ENCODE measurements at regions not wholly inside any gene's neighbourhood (a gene's known extent, or its start where the extent isn't known, plus 50 kb on each side); places are given as distances from the start of the nearest gene placed in this dataset.

GRCh38 chr14:105889666-105890473, 363.5 kb downstream of the TMEM121 start:
- ChIA-PET CTCF (no interaction called here), POLR2A (no interaction called here)
- FAIRE-seq: no peak
- no peaks in the 10 kb centered on the region for H4K20me1 ChIP-seq (replicated peaks; ENCODE audit: control insufficient read depth, extremely low read depth, insufficient read depth, low read length)
- H3K9ac ChIP-seq (replicated peaks; ENCODE audit: extremely low read depth, insufficient read depth, low read length): no peak overlapping the region
- intact Hi-C loops (cut with micrococcal nuclease) (no loop called here), dilution Hi-C loops (cut with MboI; ENCODE audit: extremely low pct_ligation_motif_present, low sequenced_read_pairs) (no loop called here)
- H3K79me2 ChIP-seq (ENCODE audit: control insufficient read depth, insufficient read depth, low read length): no peaks in the 10 kb centered on the region
- H3K9me3 ChIP-seq (replicated peaks; ENCODE audit: control insufficient read depth, insufficient read depth, low read length): no peaks in the 10 kb centered on the region
- no peaks in the 10 kb centered on the region for H3K4me1 ChIP-seq (ENCODE audit: control insufficient read depth, extremely low read depth, insufficient read depth, low read length)
- no peak overlapping the region for H3K27ac ChIP-seq (ENCODE audit: insufficient read depth, low read depth, low read length)
- TF ChIP-seq MYC (IDR thresholded peaks at IDR 0.05; ENCODE audit: low read depth, low read length): no peak
- TF ChIP-seq JUN (IDR thresholded peaks at IDR 0.05; ENCODE audit: borderline replicate concordance, insufficient read depth, insufficient read length, low read depth): no peak
- no peak for TF ChIP-seq GATA2 (IDR thresholded peaks at IDR 0.05; ENCODE audit: insufficient read depth, insufficient read length, low read depth, low read length)
- TF ChIP-seq, protein P1, sequence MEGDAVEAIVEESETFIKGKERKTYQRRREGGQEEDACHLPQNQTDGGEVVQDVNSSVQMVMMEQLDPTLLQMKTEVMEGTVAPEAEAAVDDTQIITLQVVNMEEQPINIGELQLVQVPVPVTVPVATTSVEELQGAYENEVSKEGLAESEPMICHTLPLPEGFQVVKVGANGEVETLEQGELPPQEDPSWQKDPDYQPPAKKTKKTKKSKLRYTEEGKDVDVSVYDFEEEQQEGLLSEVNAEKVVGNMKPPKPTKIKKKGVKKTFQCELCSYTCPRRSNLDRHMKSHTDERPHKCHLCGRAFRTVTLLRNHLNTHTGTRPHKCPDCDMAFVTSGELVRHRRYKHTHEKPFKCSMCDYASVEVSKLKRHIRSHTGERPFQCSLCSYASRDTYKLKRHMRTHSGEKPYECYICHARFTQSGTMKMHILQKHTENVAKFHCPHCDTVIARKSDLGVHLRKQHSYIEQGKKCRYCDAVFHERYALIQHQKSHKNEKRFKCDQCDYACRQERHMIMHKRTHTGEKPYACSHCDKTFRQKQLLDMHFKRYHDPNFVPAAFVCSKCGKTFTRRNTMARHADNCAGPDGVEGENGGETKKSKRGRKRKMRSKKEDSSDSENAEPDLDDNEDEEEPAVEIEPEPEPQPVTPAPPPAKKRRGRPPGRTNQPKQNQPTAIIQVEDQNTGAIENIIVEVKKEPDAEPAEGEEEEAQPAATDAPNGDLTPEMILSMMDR (IDR thresholded peaks at IDR 0.05; ENCODE audit: extremely low read depth in 1 of 2, insufficient read depth in 1 of 2, low read depth in 1 of 2, low read length in 2 of 2): no peak
- TF ChIP-seq MAX (IDR thresholded peaks at IDR 0.05; ENCODE audit: insufficient read depth, insufficient read length): no peak
- no peak for TF ChIP-seq FOS (IDR thresholded peaks at IDR 0.05; ENCODE audit: borderline replicate concordance, insufficient read depth, low read length)
- no peak for TF ChIP-seq POLR2A (IDR thresholded peaks at IDR 0.05; ENCODE audit: low read depth, low read length)
- no peak for TF ChIP-seq POLR2AphosphoS5 (IDR thresholded peaks at IDR 0.05; ENCODE audit: insufficient read depth, low read depth, low read length)
- no peak for TF ChIP-seq EZH2 (IDR thresholded peaks at IDR 0.05; ENCODE audit: borderline replicate concordance, low read depth, low read length, severe bottlenecking)
- H3K27me3 ChIP-seq (ENCODE audit: control insufficient read depth in 2 of 2, insufficient read depth in 2 of 2, low read length in 2 of 2): no peaks in the 10 kb centered on the region
- no TSS peak for BruUV-seq (replicated peaks)
- no peak overlapping the region for H2AFZ ChIP-seq (ENCODE audit: low read depth, low read length)
- no peaks in the 10 kb centered on the region for H3K36me3 ChIP-seq (ENCODE audit: control insufficient read depth in 2 of 2, extremely low read depth in 1 of 2, insufficient read depth in 2 of 2, low read length in 2 of 2)
- H3K9me1 ChIP-seq (replicated peaks; ENCODE audit: control insufficient read depth, extremely low read depth, insufficient read depth, low read length): no peaks in the 10 kb centered on the region
- DNase-seq (ENCODE audit: low read depth, low spot score): no peak
- H3K4me3 ChIP-seq (replicated peaks in 1 of 3; ENCODE audit: insufficient read depth in 1 of 3, low read depth in 1 of 3, low read length in 3 of 3): no peak overlapping the region
- no peak overlapping the region for H3K4me2 ChIP-seq (ENCODE audit: insufficient read depth, low read length)

All from endothelial cell of umbilical vein (primary cell).